ENCODE measurements at regions not wholly inside any gene's neighbourhood (a gene's known extent, or its start where the extent isn't known, plus 50 kb on each side); places are given as distances from the start of the nearest gene placed in this dataset.

DNA sequence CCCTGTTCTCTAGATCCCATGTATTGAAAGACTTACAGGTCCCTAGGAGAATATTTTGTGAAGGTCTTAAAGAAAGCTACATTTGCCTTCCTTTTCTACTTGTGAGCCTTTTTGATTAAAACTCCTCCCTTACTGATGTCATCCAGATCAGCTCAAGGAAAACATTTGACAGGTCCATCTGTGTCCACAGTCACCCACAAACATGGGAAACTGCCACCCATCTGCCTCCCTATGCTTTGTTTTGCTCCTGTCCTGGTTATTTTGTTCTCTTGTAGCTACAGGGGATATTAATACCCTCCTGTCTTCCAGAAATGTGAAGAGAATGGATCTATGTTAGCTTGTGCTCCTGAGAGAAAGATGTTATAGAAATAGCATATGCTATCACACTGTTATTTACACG lies 203.6 kb upstream of the GALNT5 start:
- TF ChIP-seq CTCF (conservative IDR thresholded peaks at IDR 0.05 in 1 of 2, IDR thresholded peaks at IDR 0.05 in 1 of 2; ENCODE audit: low read depth in 1 of 2, low read length in 2 of 2) (no peak), EZH2 (IDR thresholded peaks at IDR 0.05; ENCODE audit: low read length, missing control alignments) (no peak)

Data from fibroblast of lung (primary cell).